Loucy (cell line): ENCODE measurements at regions not wholly inside any gene's neighbourhood (a gene's known extent, or its start where the extent isn't known, plus 50 kb on each side); places are given as distances from the start of the nearest gene placed in this dataset.

Experiments
- H2AFZ ChIP-seq: fragments of 200-600 bp; sonication (generic); 2 replicates; pipeline ENCODE4 v1.6.0; 2016; ENCODE audit warnings: antibody characterized with exemption, mild to moderate bottlenecking, low read length, moderate library complexity
- H3F3A ChIP-seq: fragments of 200-600 bp; 2 replicates; pipeline ENCODE4 v1.6.0; 2016; ENCODE audit warnings: antibody characterized with exemption, low read depth, mild to moderate bottlenecking
- H3K27me3 ChIP-seq: fragments of 200-600 bp; sonication (generic); 2 replicates; pipeline ENCODE4 v1.6.1; 2014; ENCODE audit warnings: low read length, mild to moderate bottlenecking; ENCODE audit not compliant: insufficient read depth, poor library complexity, severe bottlenecking
- H3K36me3 ChIP-seq: fragments of 200-600 bp; sonication (generic); 2 replicates; pipeline ENCODE4 v1.6.1; 2016; ENCODE audit warnings: low read length; ENCODE audit not compliant: insufficient read depth
- H3K4me1 ChIP-seq: fragments of 200-600 bp; sonication (generic); 2 replicates; pipeline ENCODE4 v1.5.1; 2014; ENCODE audit warnings: low read length, mild to moderate bottlenecking; ENCODE audit not compliant: insufficient read depth, poor library complexity, severe bottlenecking
- H3K4me2 ChIP-seq: fragments of 200-600 bp; sonication (generic); 2 replicates; pipeline ENCODE4 v1.6.0; 2014; ENCODE audit warnings: antibody characterized with exemption, low read length, low read depth, mild to moderate bottlenecking; ENCODE audit not compliant: poor library complexity, severe bottlenecking
- H3K4me3 ChIP-seq: fragments of 200-600 bp; sonication (generic); 2 replicates; pipeline ENCODE4 v1.5.1; 2014; ENCODE audit warnings: low read length, mild to moderate bottlenecking, mixed read lengths; ENCODE audit not compliant: poor library complexity, severe bottlenecking
- H3K79me2 ChIP-seq: fragments of 200-600 bp; sonication (generic); 2 replicates; pipeline ENCODE4 v1.6.1; 2014; ENCODE audit warnings: low read length; ENCODE audit not compliant: insufficient read depth
- H3K9ac ChIP-seq: fragments of 200-600 bp; sonication (generic); 2 replicates; pipeline ENCODE4 v1.6.0; 2014; ENCODE audit warnings: mild to moderate bottlenecking, low read depth, low read length, moderate library complexity; ENCODE audit not compliant: poor library complexity, severe bottlenecking
- H3K9me2 ChIP-seq: fragments of 200-600 bp; sonication (generic); replicated peaks from 2 replicates; pipeline ENCODE4 v1.6.1; 2016; ENCODE audit warnings: low read depth, low read length, mixed read lengths
- H3K9me3 ChIP-seq: fragments of 200-600 bp; sonication (generic); 2 replicates; pipeline ENCODE4 v1.6.1; 2014; ENCODE audit warnings: mild to moderate bottlenecking, antibody characterized with exemption, low read length, low read depth; ENCODE audit not compliant: insufficient read depth
- H4K20me1 ChIP-seq: fragments of 200-600 bp; sonication (generic); 2 replicates; pipeline ENCODE4 v1.6.0; 2014; ENCODE audit warnings: antibody characterized with exemption, low read length, mild to moderate bottlenecking; ENCODE audit not compliant: insufficient read depth, poor library complexity, severe bottlenecking
- CTCF ChIP-seq: fragments of 200-600 bp; sonication (generic); conservative IDR thresholded peaks from 2 replicates; pipeline ENCODE4 v1.5.1; 2014; ENCODE audit warnings: mild to moderate bottlenecking, antibody characterized with exemption, low read length
- EZH2phosphoT487 ChIP-seq: fragments of 200-600 bp; IDR thresholded peaks from 2 replicates; pipeline ENCODE4 v1.6.1; 2018; ENCODE audit warnings: antibody characterized with exemption, mild to moderate bottlenecking, moderate library complexity, borderline replicate concordance

- TF ChIP-seq CTCF (no peak), EZH2phosphoT487 (no peak)
- no peaks in the 10 kb centered on the region for H3K4me1 ChIP-seq
- no peaks in the 10 kb centered on the region for H4K20me1 ChIP-seq
- H3K4me2 ChIP-seq: no peak overlapping the region
- H3K9me2 ChIP-seq: no peaks in the 10 kb centered on the region
- no peaks in the 10 kb centered on the region for H3F3A ChIP-seq
- H3K79me2 ChIP-seq: no peaks in the 10 kb centered on the region
- H3K9me3 ChIP-seq: no peaks in the 10 kb centered on the region
- no peaks in the 10 kb centered on the region for H3K36me3 ChIP-seq
- H3K27me3 ChIP-seq: no peaks in the 10 kb centered on the region
- no peak overlapping the region for H3K4me3 ChIP-seq
- H2AFZ ChIP-seq: no peak overlapping the region
- no peak overlapping the region for H3K9ac ChIP-seq
Measured at GRCh38 chr4:106806158-106806797, 229.8 kb downstream of the DKK2 start.

GRCh38 chr4:106803083-106803482 is 233.0 kb downstream of the DKK2 start:
- H4K20me1 ChIP-seq: no peaks in the 10 kb centered on the region
- no peaks in the 10 kb centered on the region for H3K27me3 ChIP-seq
- no peaks in the 10 kb centered on the region for H3K36me3 ChIP-seq
- H3K79me2 ChIP-seq: no peaks in the 10 kb centered on the region
- no peak overlapping the region for H2AFZ ChIP-seq
- H3K4me1 ChIP-seq: no peaks in the 10 kb centered on the region
- H3K9me2 ChIP-seq: no peaks in the 10 kb centered on the region
- no peak overlapping the region for H3K4me2 ChIP-seq
- no peak overlapping the region for H3K9ac ChIP-seq
- no peaks in the 10 kb centered on the region for H3K9me3 ChIP-seq
- no peak for TF ChIP-seq EZH2phosphoT487
- no peak for TF ChIP-seq CTCF
- H3K4me3 ChIP-seq: no peak overlapping the region
- no peaks in the 10 kb centered on the region for H3F3A ChIP-seq

- H3K79me2 ChIP-seq: no peaks in the 10 kb centered on the region
- no peaks in the 10 kb centered on the region for H3K9me2 ChIP-seq
- H3K4me2 ChIP-seq: no peak overlapping the region
- no peaks in the 10 kb centered on the region for H3K9me3 ChIP-seq
- H3K27me3 ChIP-seq: no peaks in the 10 kb centered on the region
- H3K9ac ChIP-seq: no peak overlapping the region
- no peaks in the 10 kb centered on the region for H3F3A ChIP-seq
- H3K36me3 ChIP-seq: no peaks in the 10 kb centered on the region
- H4K20me1 ChIP-seq: no peaks in the 10 kb centered on the region
- no peak overlapping the region for H2AFZ ChIP-seq
- H3K4me3 ChIP-seq: no peak overlapping the region
- H3K4me1 ChIP-seq: no peaks in the 10 kb centered on the region
- no peak for TF ChIP-seq CTCF
- TF ChIP-seq EZH2phosphoT487: no peak
Measured at GRCh38 chr4:106801386-106801785, 234.7 kb downstream of the DKK2 start.
